Psoas muscle (tissue), 7 donors: ENCODE measurements at regions not wholly inside any gene's neighbourhood (a gene's known extent, or its start where the extent isn't known, plus 50 kb on each side); places are given as distances from the start of the nearest gene placed in this dataset.
A peak's percentile ranks its signal among the peaks of the same experiment; 100 is the strongest.

Experiments
- ATAC-seq, 4 donors: fragments of 200-7000 bp; cut with Tn5 transposase; one replicate each; pipeline ENCODE4 v1.9.1; 2020; ENCODE audit warnings: moderate library complexity in 3 of 4, mild to moderate bottlenecking in 2 of 4
- DNase-seq, 2 donors: peaks; one replicate each; pipeline ENCODE4 v3.0.0-alpha.2; 2020
- H3K27ac ChIP-seq: fragments of 200-600 bp; one replicate; pipeline ENCODE4 v1.8.0; 2022
- H3K27me3 ChIP-seq, 3 donors: fragments of 200-600 bp in 1 of 3; one replicate each; pipeline versions ENCODE4 v1.6.1 to v1.8.0; 2013 to 2022; ENCODE audit warnings: low read length in 2 of 3, mild to moderate bottlenecking in 2 of 3, moderate library complexity in 1 of 3; ENCODE audit not compliant: insufficient read depth in 3 of 3
- H3K36me3 ChIP-seq, 2 donors: fragments of 200-600 bp in 1 of 2; one replicate each; pipeline versions ENCODE4 v1.6.1 to v1.8.0; 2013 to 2022; ENCODE audit warnings: low read depth in 1 of 2, mild to moderate bottlenecking in 1 of 2, moderate library complexity in 1 of 2; ENCODE audit not compliant: insufficient read depth in 1 of 2
- H3K4me1 ChIP-seq: fragments of 200-600 bp; one replicate; pipeline ENCODE4 v1.8.0; 2022
- H3K4me3 ChIP-seq: fragments of 200-600 bp; one replicate; pipeline ENCODE4 v1.8.0; 2022; ENCODE audit warnings: mild to moderate bottlenecking
- H3K9me3 ChIP-seq: fragments of 200-600 bp; one replicate; pipeline ENCODE4 v1.8.0; 2022
- CTCF ChIP-seq: fragments of 200-600 bp; IDR thresholded peaks from one replicate; pipeline ENCODE4 v1.8.0; 2022; ENCODE audit warnings: antibody characterized with exemption
- WGBS, 3 donors: extraction: QIAGEN DNeasy Blood & Tissue Kit; methylation state at CpG; one replicate each; pipeline versions ENCODE4 v1.1.6 to v1.1.7; 2013; 5-methylcytosine and 5-hydroxymethylcytosine counted together
- intact Hi-C, 2 donors: fragments of 100-400 bp; cut with DNase I; formaldehyde crosslinking; loops; one replicate each; pipeline versions ENCODE4 v1.11.0 to v1.14.2; 2022
- donor health status: healthy with polysubstance abuse.
- donor health status: DM: no; HTN: no; CAD: no; lungs with moderate emphysema.
- donor health status: Bipolar disorder and iron deficiency.
- donor health status: healthy.
- donor health status: DM: yes; HTN: yes; CAD: no.
- donor health status: DM: no; HTN: no; CAD: no.
- donor health status: DM: yes; HTN: yes; CAD: no.

- Histone ChIP-seq H3K27me3 (no peaks in the 10 kb centered on the region), H3K9me3 (no peaks in the 10 kb centered on the region), H3K4me1 (peaks cover 4% of the 10 kb centered on the region), H3K36me3 (no peaks in the 10 kb centered on the region), H3K4me3 (no peak overlapping the region), H3K27ac (no peak overlapping the region)
- TF ChIP-seq CTCF, result no peak
- WGBS, 3 donors, result 62 to 71% (median 69%) methylated on average over 6 of the region's 6 CpGs
- no peak for DNase-seq
- intact Hi-C loops, result loop anchor here in 1 of 2 donors (10.0 kb wide), 1 partner anchor 371 kb away; no protein-coding TSS in a partner anchor
- peak in 1 of 4 donors; percentile 21 for ATAC-seq
Observed at GRCh38 chr15:47505712-47506328, 211.5 kb upstream of the SEMA6D start.

- no peaks in the 10 kb centered on the region for H3K36me3 ChIP-seq
- no peaks in the 10 kb centered on the region for H3K27me3 ChIP-seq
- no peak for DNase-seq
- no peak for TF ChIP-seq CTCF
- H3K27ac ChIP-seq, result no peak overlapping the region
- 22 to 28% (median 23%) methylated on average over 8 of the region's 8 CpGs for WGBS, 3 donors
- no peak overlapping the region for H3K4me3 ChIP-seq
- H3K9me3 ChIP-seq, result no peaks in the 10 kb centered on the region
- intact Hi-C loops, result loop anchor here in 1 of 2 donors (10.0 kb wide), 1 partner anchor 372 kb away; no protein-coding TSS in a partner anchor
- ATAC-seq, result peak in 3 of 4 donors; percentile 48 to 73 (median 61)
- peaks cover 4% of the 10 kb centered on the region for H3K4me1 ChIP-seq
Observed at GRCh38 chr15:47506329-47507100, 210.8 kb upstream of the SEMA6D start.

GRCh38 chr15:47507221-47507985 lies 209.9 kb upstream of the SEMA6D start:
- H3K27ac ChIP-seq, result no peak overlapping the region
- DNase-seq (no peak), ATAC-seq (no peak)
- no peak for TF ChIP-seq CTCF
- no peaks in the 10 kb centered on the region for H3K9me3 ChIP-seq
- intact Hi-C loops, result loop anchor here in 1 of 2 donors (10.0 kb wide), 1 partner anchor 373 kb away; no protein-coding TSS in a partner anchor
- no peaks in the 10 kb centered on the region for H3K27me3 ChIP-seq
- no peak overlapping the region for H3K4me3 ChIP-seq
- peaks cover 4% of the 10 kb centered on the region for H3K4me1 ChIP-seq
- 74 to 88% (median 75%) methylated on average over 6 of the region's 6 CpGs for WGBS, 3 donors
- no peaks in the 10 kb centered on the region for H3K36me3 ChIP-seq

GRCh38 chr15:47511261-47511660 lies 206.0 kb upstream of the SEMA6D start:
- no peak for TF ChIP-seq CTCF
- Histone ChIP-seq H3K4me1 (peaks cover 4% of the 10 kb centered on the region), H3K27me3 (no peaks in the 10 kb centered on the region), H3K4me3 (no peak overlapping the region), H3K36me3 (no peaks in the 10 kb centered on the region), H3K9me3 (no peaks in the 10 kb centered on the region), H3K27ac (no peak overlapping the region)
- ATAC-seq, result no peak
- intact Hi-C loops, result no loop called here
- no peak for DNase-seq
- WGBS, 3 donors, result 85 to 88% (median 86%) methylated on average over 1 of the region's 1 CpG
